GM19463 (cell line): ENCODE measurements at regions not wholly inside any gene's neighbourhood (a gene's known extent, or its start where the extent isn't known, plus 50 kb on each side); places are given as distances from the start of the nearest gene placed in this dataset.
"Not testable (repeated sequence)": the region's sequence is repeated elsewhere in the genome, so short reads cannot be mapped to it uniquely, and the experiment has no call there.

ENCODE experiments used
- ATAC-seq: cut with Tn5 transposase; IDR thresholded peaks from one replicate; pipeline ENCODE4 v1.9.1; 2021; ENCODE audit warnings: mild to moderate bottlenecking, moderate library complexity; ENCODE audit not compliant: unreplicated experiment

- not testable (repeated sequence) for ATAC-seq
Observed at GRCh38 chr1:120609834-120610233, 113.9 kb upstream of the NBPF26 start.

- not testable (repeated sequence) for ATAC-seq
Observed at GRCh38 chr1:120614931-120615639, 108.7 kb upstream of the NBPF26 start.

GRCh38 chr1:120617493-120617892, 106.3 kb upstream of the NBPF26 start:
- not testable (repeated sequence) for ATAC-seq

- ATAC-seq = not testable (repeated sequence)
Observed at GRCh38 chr1:120619867-120620692, 103.7 kb upstream of the NBPF26 start.

- not testable (repeated sequence) for ATAC-seq
Observed at GRCh38 chr1:120620693-120620969, 103.1 kb upstream of the NBPF26 start.

GRCh38 chr1:120621278-120621677, 102.5 kb upstream of the NBPF26 start:
- not testable (repeated sequence) for ATAC-seq

- not testable (repeated sequence) for ATAC-seq
Observed at GRCh38 chr1:120623539-120623938, 100.2 kb upstream of the NBPF26 start.

GRCh38 chr1:120624565-120625064, 99.1 kb upstream of the NBPF26 start:
- not testable (repeated sequence) for ATAC-seq

- ATAC-seq = not testable (repeated sequence)
Observed at GRCh38 chr1:120629832-120630455, 93.8 kb upstream of the NBPF26 start.

GRCh38 chr1:120634816-120635806, 88.6 kb upstream of the NBPF26 start:
- ATAC-seq = not testable (repeated sequence)

- not testable (repeated sequence) for ATAC-seq
Observed at GRCh38 chr1:120640261-120641013, 83.3 kb upstream of the NBPF26 start.

- ATAC-seq = not testable (repeated sequence)
Observed at GRCh38 chr1:120641014-120641302, 82.8 kb upstream of the NBPF26 start.

- ATAC-seq = not testable (repeated sequence)
Observed at GRCh38 chr1:120647182-120647581, 76.6 kb upstream of the NBPF26 start.

- ATAC-seq = not testable (repeated sequence)
Observed at GRCh38 chr1:120648915-120649623, 74.7 kb upstream of the NBPF26 start.

- not testable (repeated sequence) for ATAC-seq
Observed at GRCh38 chr1:120649730-120650129, 74.0 kb upstream of the NBPF26 start.

GRCh38 chr1:120654114-120654513, 69.6 kb upstream of the NBPF26 start:
- ATAC-seq = not testable (repeated sequence)

- ATAC-seq = not testable (repeated sequence)
Observed at GRCh38 chr1:120655394-120655793, 68.4 kb upstream of the NBPF26 start.

GRCh38 chr1:120656116-120656515, 67.6 kb upstream of the NBPF26 start:
- ATAC-seq = not testable (repeated sequence)

GRCh38 chr1:120657804-120658203, 65.9 kb upstream of the NBPF26 start:
- ATAC-seq = not testable (repeated sequence)
